Fibroblast of pulmonary artery (primary cell): ENCODE measurements at regions not wholly inside any gene's neighbourhood (a gene's known extent, or its start where the extent isn't known, plus 50 kb on each side); places are given as distances from the start of the nearest gene placed in this dataset.

ENCODE experiments used
- DNase-seq: peaks from one replicate; pipeline ENCODE4 v3.0.0-alpha.2; 2010; ENCODE audit warnings: low read depth
- H3K4me3 ChIP-seq: replicated peaks from 2 replicates; pipeline ENCODE4 v1.5.1; 2011; ENCODE audit warnings: low read depth, mild to moderate bottlenecking, control low read depth, low read length, moderate library complexity
- CTCF ChIP-seq: IDR thresholded peaks from 2 replicates; pipeline ENCODE4 v1.5.1; 2011; ENCODE audit warnings: mild to moderate bottlenecking, control low read depth, low read length, inconsistent platforms; ENCODE audit errors: missing control alignments

GRCh38 chr6:10307028-10307427, 107.8 kb downstream of the TFAP2A start:
- H3K4me3 ChIP-seq: no peak overlapping the region
- TF ChIP-seq CTCF: no peak
- DNase-seq: no peak

GRCh38 chr6:10305790-10306415, 109.0 kb downstream of the TFAP2A start:
- DNase-seq: no peak
- no peak for TF ChIP-seq CTCF

GRCh38 chr6:10303608-10304506, 111.0 kb downstream of the TFAP2A start:
- H3K4me3 ChIP-seq: no peak overlapping the region
- TF ChIP-seq CTCF: no peak
- DNase-seq: no peak

More at GRCh38 chr6:10305790-10306415, 109.0 kb downstream of the TFAP2A start:
- no peak overlapping the region for H3K4me3 ChIP-seq

GRCh38 chr6:10302566-10303235, 112.2 kb downstream of the TFAP2A start:
- no peak for TF ChIP-seq CTCF
- H3K4me3 ChIP-seq: no peak overlapping the region
- DNase-seq: no peak

DNA sequence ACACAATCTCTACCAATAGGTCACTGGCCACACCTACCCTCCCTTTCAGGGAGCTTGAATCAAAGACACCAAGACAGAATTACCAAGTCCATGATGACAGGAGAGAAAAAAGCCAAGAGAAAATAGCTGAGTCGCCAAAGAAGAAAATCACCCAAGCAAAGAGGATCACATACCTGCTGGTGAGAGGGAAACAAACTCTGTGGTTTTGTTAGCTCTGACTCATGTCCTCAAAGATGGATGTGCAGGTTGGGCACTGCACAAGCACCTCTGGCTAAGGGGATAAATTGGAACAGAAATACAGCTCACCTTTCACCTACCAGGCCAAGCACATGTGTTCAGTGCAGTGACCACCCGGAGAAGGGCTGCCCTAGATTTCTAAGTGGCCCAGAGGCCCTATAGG, 114.8 kb downstream of the TFAP2A start:
- no peak for DNase-seq
- TF ChIP-seq CTCF: no peak
- no peak overlapping the region for H3K4me3 ChIP-seq

- DNase-seq: peak; percentile 3
- no peak overlapping the region for H3K4me3 ChIP-seq
- TF ChIP-seq CTCF: no peak
These were observed 117.0 kb downstream of the TFAP2A start for GRCh38 chr6:10297832-10298231.
